ENCODE measurements at regions not wholly inside any gene's neighbourhood (a gene's known extent, or its start where the extent isn't known, plus 50 kb on each side); places are given as distances from the start of the nearest gene placed in this dataset.

GRCh38 chr2:49262801-49263560, 108.7 kb upstream of the FSHR start:
- no peak overlapping the region for H3K4me3 ChIP-seq (ENCODE audit: low read depth, low read length)
- TF ChIP-seq, protein P1, sequence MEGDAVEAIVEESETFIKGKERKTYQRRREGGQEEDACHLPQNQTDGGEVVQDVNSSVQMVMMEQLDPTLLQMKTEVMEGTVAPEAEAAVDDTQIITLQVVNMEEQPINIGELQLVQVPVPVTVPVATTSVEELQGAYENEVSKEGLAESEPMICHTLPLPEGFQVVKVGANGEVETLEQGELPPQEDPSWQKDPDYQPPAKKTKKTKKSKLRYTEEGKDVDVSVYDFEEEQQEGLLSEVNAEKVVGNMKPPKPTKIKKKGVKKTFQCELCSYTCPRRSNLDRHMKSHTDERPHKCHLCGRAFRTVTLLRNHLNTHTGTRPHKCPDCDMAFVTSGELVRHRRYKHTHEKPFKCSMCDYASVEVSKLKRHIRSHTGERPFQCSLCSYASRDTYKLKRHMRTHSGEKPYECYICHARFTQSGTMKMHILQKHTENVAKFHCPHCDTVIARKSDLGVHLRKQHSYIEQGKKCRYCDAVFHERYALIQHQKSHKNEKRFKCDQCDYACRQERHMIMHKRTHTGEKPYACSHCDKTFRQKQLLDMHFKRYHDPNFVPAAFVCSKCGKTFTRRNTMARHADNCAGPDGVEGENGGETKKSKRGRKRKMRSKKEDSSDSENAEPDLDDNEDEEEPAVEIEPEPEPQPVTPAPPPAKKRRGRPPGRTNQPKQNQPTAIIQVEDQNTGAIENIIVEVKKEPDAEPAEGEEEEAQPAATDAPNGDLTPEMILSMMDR (conservative IDR thresholded peaks at IDR 0.05; ENCODE audit: low read depth, low read length) = no peak
- no peak for DNase-seq (ENCODE audit: low read depth)

GRCh38 chr2:49261781-49262180, 107.5 kb upstream of the FSHR start:
- DNase-seq (ENCODE audit: low read depth) = no peak
- TF ChIP-seq, protein P1 (conservative IDR thresholded peaks at IDR 0.05; ENCODE audit: low read depth, low read length) = no peak
- H3K4me3 ChIP-seq (ENCODE audit: low read depth, low read length) = no peak overlapping the region

- no peak for DNase-seq (ENCODE audit: low read depth)
- no peak overlapping the region for H3K4me3 ChIP-seq (ENCODE audit: low read depth, low read length)
- TF ChIP-seq, protein P1 (conservative IDR thresholded peaks at IDR 0.05; ENCODE audit: low read depth, low read length) = no peak
These were observed 106.7 kb upstream of the FSHR start for GRCh38 chr2:49260979-49261538.

DNA sequence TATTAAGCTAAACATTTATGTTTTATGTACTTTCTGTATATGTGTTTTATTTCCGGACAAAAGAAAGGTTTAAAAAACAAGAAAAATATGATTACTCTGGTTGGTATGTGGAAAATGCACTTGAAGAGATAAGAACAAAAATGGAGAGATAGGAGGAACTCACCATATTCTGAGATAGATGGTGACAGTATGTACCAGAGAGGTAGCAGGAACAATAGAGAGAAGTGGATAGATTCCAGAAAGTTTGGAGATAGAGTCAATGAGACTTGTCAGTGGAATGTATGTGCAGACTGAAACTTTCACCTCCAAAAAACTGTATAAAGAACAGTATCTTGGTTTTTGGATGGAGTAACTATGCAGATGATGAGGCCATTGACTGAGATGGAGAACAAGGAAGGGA, 105.6 kb upstream of the FSHR start:
- no peak for DNase-seq (ENCODE audit: low read depth)
- no peak overlapping the region for H3K4me3 ChIP-seq (ENCODE audit: low read depth, low read length)
- TF ChIP-seq, protein P1 (conservative IDR thresholded peaks at IDR 0.05; ENCODE audit: low read depth, low read length) = no peak

DNA sequence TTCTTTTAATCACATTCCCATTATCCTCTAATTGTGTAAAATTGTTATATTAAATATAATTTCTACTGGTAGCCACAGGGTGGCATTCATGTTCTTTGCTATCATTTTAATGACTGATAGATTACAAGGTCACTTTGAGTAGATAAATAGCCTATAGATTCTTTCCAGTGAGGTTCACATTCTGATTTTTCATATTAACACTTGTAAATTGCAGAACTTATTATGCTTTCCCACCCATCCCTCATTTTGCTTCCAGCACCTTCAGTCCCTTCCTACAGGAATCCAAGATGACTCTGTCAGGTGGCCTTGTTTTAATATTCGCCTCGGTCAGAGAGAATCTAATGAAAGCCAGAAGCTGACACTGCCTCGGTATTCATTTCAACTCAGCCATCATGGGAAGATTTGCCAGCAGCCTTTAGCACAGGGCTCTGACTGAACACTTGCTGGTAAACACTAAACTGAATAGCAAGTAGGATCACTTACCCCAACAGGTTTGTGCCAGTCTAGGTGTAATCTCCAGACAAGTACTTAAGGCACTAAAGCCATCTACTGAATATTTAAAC, 101.2 kb upstream of the FSHR start:
- H3K4me3 ChIP-seq (ENCODE audit: low read depth, low read length) = no peak overlapping the region
- DNase-seq (ENCODE audit: low read depth) = no peak
- TF ChIP-seq, protein P1 (conservative IDR thresholded peaks at IDR 0.05; ENCODE audit: low read depth, low read length) = no peak

GRCh38 chr2:49254401-49254800, 100.1 kb upstream of the FSHR start:
- H3K4me3 ChIP-seq (ENCODE audit: low read depth, low read length) = no peak overlapping the region
- no peak for DNase-seq (ENCODE audit: low read depth)
- TF ChIP-seq, protein P1 (conservative IDR thresholded peaks at IDR 0.05; ENCODE audit: low read depth, low read length) = no peak

All from epithelial cell of proximal tubule (primary cell).